ENCODE measurements at regions not wholly inside any gene's neighbourhood (a gene's known extent, or its start where the extent isn't known, plus 50 kb on each side); places are given as distances from the start of the nearest gene placed in this dataset.
"Not testable (repeated sequence)": the region's sequence is repeated elsewhere in the genome, so short reads cannot be mapped to it uniquely, and the experiment has no call there.

DNA sequence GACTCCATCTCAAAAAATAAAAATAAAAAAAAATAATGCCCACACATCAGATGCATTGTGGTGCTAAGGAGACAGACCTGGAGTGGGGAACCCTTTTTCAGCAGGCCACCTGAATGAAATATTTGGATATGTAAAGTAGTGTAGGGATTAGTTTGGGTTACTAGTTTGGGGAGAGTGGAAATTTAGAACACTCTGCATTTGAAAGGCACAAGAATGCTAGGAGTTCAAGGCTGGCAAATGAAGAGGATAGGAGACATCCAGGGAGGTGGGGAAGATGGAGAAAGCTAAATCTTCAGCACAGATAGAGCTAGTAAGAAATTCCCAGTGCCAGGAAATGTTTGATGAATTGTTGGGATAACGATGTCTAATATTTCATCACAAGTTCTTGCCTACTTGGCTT is 298.3 kb upstream of the ERCC4 start:
- no peak for DNase-seq (ENCODE audit: low read depth)

DNA sequence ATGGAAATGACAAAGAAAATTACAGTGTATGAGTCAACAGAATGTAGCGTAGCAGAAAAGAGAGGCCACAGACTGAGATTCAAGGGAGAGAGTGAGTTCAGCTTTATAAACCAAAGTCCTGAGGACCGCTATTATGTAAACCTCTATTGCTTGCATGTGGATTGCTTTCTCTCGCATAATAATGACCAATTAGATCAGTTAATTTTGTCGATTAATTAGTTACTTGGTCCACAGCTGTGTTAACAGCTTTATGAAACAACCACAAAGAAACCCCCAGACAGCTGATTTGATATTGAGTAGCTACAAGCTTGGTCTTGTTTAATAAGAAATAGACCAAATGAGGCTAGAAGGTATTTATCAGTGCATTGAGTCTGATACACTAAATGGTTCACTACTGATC is 291.8 kb upstream of the ERCC4 start:
- DNase-seq (ENCODE audit: low read depth), result no peak

DNA sequence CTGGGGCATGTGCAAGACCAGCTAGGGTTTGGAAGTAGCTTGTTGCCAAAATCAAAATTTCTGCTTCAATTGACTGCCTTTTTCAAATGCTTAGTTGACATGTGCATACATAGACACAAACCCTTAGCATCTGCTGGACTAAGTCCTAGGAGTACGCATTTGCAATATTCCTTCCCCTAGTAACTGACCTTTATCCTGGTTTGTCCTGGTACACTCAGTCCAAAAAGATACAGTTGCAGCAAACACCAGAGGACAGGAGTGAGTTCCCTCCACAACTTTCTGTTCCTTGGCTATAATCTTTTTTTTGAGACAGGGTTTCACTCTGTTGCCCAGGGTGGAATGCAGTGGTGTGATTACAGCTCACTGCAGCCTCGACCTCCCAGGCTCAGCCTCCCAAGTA is 290.2 kb upstream of the ERCC4 start:
- no peak for DNase-seq (ENCODE audit: low read depth)

DNA sequence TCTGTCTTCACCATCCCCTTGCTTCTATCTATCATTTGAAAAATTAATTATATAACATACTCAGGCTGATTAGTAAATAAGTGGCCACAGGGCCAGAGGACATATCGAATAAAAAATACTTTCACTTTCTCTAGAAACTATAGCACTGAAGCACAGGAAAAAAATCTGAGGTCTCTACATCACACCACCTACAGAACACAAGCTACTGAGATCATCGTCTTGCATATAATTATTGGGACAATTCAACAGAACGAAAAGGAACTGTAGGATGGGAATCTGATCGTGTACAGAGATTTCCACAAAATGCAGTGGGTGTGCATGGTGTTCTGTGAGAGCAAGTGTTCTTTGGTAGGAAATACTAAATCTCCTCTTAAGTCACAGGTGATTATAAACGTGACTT is 289.6 kb upstream of the ERCC4 start:
- DNase-seq (ENCODE audit: low read depth), result no peak

GRCh38 chr16:13631213-13631767 is 288.7 kb upstream of the ERCC4 start:
- no peak for DNase-seq (ENCODE audit: low read depth)

DNA sequence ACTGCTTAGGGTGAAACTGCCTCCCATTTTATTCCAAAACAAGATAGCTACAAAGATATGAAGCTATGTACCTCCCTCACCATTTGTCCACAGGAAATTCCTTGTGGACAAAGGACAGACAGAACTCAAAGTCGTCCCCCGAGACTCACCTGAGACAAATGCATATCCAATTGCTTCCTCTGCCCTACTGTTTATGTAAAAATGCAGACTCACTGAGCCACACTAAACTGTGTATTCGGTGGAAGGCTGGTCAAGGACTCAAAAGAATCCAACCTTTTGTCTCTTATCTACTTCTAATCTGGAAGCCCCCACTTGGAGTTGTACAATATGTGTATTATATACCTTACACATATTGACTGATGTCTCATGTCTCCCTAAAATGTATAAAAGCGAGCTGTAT is 288.0 kb upstream of the ERCC4 start:
- DNase-seq (ENCODE audit: low read depth), result no peak

DNA sequence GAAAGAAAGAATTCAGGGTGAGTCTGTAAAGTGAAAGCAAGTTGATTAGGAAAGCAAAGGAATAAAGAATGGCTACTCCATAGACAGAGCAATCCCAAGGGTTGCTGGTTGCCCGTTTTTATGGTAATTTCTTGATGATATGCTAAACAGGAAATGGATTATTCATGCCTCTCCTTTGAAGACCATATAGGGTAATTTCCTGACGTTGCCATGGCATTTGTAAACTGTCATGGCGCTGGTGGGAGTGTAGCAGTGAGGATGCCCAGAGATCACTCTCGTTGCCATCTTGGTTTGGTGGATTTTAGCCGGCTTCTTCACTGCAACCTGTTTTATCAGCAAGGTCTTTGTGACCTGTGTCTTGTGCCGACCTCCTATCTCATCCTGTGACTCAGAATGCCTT is 287.4 kb upstream of the ERCC4 start:
- DNase-seq (ENCODE audit: low read depth), result not testable (repeated sequence)

- DNase-seq (ENCODE audit: low read depth), result no peak
Measured at GRCh38 chr16:13633391-13633861, 286.5 kb upstream of the ERCC4 start.

DNA sequence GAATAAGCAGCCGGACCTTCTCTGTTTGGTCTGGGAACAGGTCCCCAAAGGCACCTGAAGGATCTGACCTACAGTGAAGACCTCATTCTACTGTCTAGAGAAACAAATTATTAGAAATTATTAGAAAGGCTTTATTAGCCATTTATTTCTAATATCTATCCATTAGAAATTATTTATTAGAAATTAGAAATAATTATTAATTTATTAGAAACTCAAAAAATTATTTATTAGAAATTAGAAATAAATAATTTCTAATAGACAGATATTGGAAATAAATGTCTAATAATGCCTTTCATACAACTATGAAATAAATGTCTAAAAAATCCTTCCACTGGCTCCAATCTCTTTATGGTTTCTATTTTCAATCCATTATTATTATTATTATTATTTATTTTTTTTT is 285.7 kb upstream of the ERCC4 start:
- no peak for DNase-seq (ENCODE audit: low read depth)

- no peak for DNase-seq (ENCODE audit: low read depth)
Measured at GRCh38 chr16:13634959-13635358, 285.0 kb upstream of the ERCC4 start.

- DNase-seq (ENCODE audit: low read depth), result no peak
Measured at GRCh38 chr16:13638218-13638617, 281.7 kb upstream of the ERCC4 start.

DNA sequence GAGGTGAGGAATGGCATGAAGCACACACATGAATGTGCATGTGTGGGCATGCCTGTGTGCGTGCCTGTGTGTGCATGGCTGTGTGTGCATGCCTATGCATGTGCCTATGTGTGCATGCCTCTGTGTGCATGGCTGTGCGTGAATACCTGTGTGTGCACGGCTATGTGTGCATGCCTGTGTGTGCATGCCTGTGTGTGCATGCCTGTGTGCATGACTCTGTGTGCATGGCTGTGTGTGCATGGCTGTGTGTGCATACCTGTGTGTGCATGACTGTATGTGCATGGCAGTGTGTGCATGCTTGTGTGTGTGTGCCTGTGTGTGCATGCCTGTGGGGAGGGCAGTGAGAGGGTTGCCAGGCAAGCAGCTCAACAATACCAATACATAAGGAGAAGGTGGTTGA is 276.5 kb upstream of the ERCC4 start:
- DNase-seq (ENCODE audit: low read depth), result no peak

DNA sequence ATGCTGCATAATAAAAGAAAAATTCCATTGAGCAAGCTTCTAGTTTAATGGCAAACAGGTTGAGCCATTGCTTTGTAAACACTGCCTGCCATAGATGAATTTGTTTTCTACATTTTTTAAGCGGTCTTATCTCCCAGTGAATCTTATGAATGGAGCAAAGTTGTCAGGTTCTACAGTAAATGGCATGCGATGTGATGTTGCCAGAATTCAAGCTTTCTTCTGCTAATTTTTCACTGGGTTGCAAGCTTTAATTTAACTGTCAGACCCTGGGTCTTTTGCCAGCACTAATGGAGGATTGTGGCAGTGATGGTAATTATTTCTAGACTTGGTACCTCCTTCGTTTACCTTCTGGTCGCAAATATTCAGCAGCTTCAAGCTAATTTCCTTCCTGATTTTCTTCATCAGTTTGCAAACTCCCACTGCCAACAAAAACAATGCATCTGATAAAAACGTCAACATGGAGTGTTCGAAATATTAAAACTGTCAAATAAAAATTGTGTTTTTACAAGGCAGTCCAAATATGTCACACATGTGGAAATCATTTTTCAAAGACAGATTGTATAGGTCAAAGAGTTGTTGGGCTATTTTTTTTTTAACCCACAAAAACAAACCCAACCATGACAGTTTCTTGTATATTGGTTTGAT is 274.2 kb upstream of the ERCC4 start:
- no peak for DNase-seq (ENCODE audit: low read depth)

- no peak for DNase-seq (ENCODE audit: low read depth)
Measured at GRCh38 chr16:13660807-13661206, 259.1 kb upstream of the ERCC4 start.

DNA sequence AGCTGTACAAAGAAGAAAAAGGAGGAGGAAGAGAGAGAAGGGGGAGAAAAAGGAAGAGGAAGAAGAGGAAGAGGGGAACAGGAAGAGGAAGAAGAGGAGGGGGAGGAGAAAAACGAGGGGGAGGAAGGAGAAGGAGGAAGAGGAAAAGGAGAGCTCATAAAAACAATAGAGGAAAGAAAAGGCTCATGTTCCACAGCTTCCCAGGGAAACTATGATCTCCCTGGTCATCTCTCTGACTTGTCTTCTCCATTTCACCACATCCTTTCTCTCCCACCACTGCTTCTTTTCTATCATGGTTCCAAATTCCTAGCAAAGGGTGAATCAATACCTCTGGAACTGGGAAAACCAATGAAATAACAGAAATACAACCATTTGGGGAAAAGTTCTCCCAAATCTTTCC is 254.1 kb upstream of the ERCC4 start:
- no peak for DNase-seq (ENCODE audit: low read depth)

DNA sequence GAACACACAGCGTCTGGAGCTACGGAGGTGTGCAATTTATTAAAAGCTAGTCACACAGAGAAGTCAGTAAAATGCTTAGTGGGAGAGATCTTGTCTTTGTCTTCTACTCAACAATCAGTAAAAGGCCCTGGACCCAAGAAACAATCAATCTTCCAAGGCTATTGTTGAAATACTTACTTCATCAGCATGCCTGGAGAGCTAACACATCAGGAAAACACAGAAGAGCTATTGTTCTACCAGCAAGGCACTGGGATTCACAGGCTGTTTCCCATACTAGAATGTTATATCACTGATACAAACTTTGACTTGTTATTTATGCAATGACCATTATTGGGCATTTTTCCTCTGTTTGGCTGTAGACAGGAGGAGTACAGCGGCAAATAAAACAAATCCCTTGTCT is 247.8 kb upstream of the ERCC4 start:
- no peak for DNase-seq (ENCODE audit: low read depth)

GRCh38 chr16:13680021-13680889 is 239.7 kb upstream of the ERCC4 start:
- peak; percentile 73 for DNase-seq (ENCODE audit: low read depth)

DNA sequence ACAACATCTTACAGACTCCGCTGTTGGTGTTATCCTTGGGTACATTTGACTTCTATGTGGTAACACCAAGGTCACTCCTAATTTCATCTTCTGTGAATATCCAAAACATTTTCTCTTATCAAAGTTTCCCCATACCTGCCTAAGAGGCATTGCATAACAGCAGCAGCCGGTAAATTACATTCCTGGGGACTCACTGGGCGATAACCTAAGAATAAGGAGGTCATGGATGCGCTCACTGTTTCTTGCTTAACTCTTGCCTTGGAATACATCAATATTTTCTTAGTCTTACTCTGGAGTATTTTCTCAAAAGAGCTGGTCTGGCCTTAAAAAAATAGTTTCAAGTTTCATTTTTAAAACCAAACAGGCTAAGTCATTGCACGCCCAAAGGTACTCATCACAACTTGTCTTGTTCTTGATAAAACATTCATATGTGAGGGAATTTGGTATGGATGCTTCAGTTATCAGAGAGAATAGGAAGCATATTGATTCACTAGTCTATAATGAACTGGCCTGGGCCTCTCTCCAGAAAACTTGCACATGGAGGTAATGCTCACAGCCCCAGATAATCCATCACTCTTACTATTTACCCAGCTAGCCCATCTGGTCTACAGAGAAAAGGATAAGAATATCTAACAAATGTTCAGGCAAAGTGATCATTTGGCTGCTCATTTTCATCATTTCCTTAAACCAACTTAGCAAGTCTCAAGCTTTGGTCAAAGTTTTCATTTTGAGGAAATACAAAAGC is 235.0 kb upstream of the ERCC4 start:
- DNase-seq (ENCODE audit: low read depth), result no peak

DNA sequence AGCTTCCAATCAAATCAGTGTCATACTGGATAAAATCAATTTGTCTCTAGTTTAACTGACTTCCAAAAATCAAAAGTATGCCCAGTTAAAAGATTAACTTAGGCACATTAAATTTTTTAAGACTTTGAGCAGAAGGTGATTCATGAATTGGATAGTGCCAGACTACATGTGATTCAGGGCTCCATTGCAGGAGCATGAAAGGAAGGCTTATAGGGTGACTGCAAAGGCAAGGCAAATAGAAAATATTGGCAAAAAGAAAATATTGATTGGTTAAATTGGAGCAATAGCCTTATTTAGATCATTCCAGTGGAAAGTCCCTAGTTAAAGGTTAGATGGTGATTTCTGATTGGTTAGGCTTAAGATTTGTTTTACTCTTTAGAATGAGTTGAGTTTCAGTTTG is 223.9 kb upstream of the ERCC4 start:
- no peak for DNase-seq (ENCODE audit: low read depth)

DNA sequence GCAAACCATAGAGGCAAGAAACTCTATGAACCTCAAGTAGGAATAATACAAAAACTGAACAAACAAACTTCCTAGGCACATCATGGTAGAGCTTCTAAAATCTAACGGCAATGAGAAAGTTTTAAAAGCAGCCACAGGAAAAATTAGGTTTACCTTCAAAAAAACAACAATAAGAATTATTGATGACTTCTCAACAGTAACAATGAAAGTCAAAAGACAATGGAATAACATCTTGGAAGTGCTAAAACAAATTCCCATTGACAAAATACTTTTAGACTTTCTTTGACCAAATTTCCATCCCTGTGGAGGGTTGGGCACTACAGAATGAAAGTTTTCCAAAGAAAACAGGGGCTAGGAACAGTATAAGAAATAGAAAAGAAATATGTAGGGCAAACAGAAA is 222.9 kb upstream of the ERCC4 start:
- DNase-seq (ENCODE audit: low read depth), result no peak

GRCh38 chr16:13697568-13697967 is 222.4 kb upstream of the ERCC4 start:
- DNase-seq (ENCODE audit: low read depth), result no peak

GRCh38 chr16:13702614-13703013 is 217.3 kb upstream of the ERCC4 start:
- no peak for DNase-seq (ENCODE audit: low read depth)

Measured in LHCN-M2 (cell line).